Activated CD8-positive, alpha-beta T cell treated with anti-CD3 and anti-CD28 coated beads for 36 hours (primary cell): ENCODE measurements at regions not wholly inside any gene's neighbourhood (a gene's known extent, or its start where the extent isn't known, plus 50 kb on each side); places are given as distances from the start of the nearest gene placed in this dataset.

Experiments used
- ATAC-seq: fragments of 200-7000 bp; cut with Tn5 transposase; one replicate; pipeline ENCODE4 v1.10.0; 2021; ENCODE audit warnings: mild to moderate bottlenecking, moderate library complexity
- CTCF ChIA-PET: fragments of 350-600 bp; sonication (Branson Sonifier 250); formaldehyde crosslinking; loops from one replicate; lab custom pipeline; 2021; ENCODE audit warnings: antibody characterized with exemption; lab: Charles Lee
- POLR2A ChIA-PET: fragments of 350-600 bp; sonication (Branson Sonifier 250); formaldehyde crosslinking; loops from one replicate; lab custom pipeline; 2021; ENCODE audit warnings: antibody characterized with exemption; lab: Charles Lee
- DNase-seq: peaks from one replicate; pipeline ENCODE4 v3.0.0-alpha.2; 2020
- H3K27ac Mint-ChIP-seq: one replicate; pipeline ENCODE4 v1.8.0; 2021; ENCODE audit warnings: mild to moderate bottlenecking, mixed read lengths
- H3K27me3 Mint-ChIP-seq: one replicate; pipeline ENCODE4 v1.8.0; 2021; ENCODE audit warnings: mixed read lengths
- H3K36me3 Mint-ChIP-seq: one replicate; pipeline ENCODE4 v1.8.0; 2021; ENCODE audit warnings: low read depth, mixed read lengths
- H3K4me1 Mint-ChIP-seq: one replicate; pipeline ENCODE4 v1.8.0; 2021; ENCODE audit warnings: low read depth, mixed read lengths
- H3K4me3 Mint-ChIP-seq: one replicate; pipeline ENCODE4 v1.8.0; 2021; ENCODE audit warnings: mild to moderate bottlenecking, moderate library complexity, mixed read lengths
- H3K9me3 Mint-ChIP-seq: one replicate; pipeline ENCODE4 v1.8.0; 2021; ENCODE audit warnings: mixed read lengths
- intact Hi-C: fragments of 100-400 bp; cut with micrococcal nuclease; formaldehyde crosslinking; loops from one replicate; pipeline ENCODE4 v1.10.0; 2022
- TF ChIP-seq, protein P1 (sequence below): fragments of 200-600 bp; IDR thresholded peaks from one replicate; pipeline ENCODE4 v1.8.0; 2022; ENCODE audit warnings: antibody characterized with exemption, mild to moderate bottlenecking

DNA sequence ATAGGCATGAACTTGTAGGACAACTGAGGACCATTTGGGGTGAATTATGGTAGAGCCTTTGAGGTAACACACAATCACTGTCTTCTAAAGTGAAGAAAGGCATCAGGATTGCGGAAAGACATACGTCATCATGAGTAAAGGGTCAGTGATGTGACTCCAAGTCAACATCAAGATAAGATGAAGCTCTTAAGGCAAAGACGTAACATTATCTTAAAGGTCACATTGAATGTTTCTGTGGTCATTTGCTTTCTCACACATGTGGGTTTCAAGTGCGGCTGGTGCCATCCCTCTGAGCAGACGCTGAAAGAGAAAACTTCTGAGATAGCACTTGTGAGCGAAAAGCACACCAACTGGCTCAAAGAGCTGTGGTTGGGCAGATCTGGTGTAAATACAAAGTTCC, 63.3 kb upstream of the GRAMD2B start:
- no peak overlapping the region for H3K27ac Mint-ChIP-seq
- no peak for ATAC-seq
- H3K9me3 Mint-ChIP-seq, result no peaks in the 10 kb centered on the region
- peaks cover 10% of the 10 kb centered on the region for H3K4me1 Mint-ChIP-seq
- no peak for DNase-seq
- CTCF ChIA-PET, result interaction anchor here (1.1 to 15.5 kb wide), 4 partner anchors 21 to 179 kb away, joined by 3 to 206 read pairs (median 5); no protein-coding TSS in a partner anchor
- TF ChIP-seq, protein P1, sequence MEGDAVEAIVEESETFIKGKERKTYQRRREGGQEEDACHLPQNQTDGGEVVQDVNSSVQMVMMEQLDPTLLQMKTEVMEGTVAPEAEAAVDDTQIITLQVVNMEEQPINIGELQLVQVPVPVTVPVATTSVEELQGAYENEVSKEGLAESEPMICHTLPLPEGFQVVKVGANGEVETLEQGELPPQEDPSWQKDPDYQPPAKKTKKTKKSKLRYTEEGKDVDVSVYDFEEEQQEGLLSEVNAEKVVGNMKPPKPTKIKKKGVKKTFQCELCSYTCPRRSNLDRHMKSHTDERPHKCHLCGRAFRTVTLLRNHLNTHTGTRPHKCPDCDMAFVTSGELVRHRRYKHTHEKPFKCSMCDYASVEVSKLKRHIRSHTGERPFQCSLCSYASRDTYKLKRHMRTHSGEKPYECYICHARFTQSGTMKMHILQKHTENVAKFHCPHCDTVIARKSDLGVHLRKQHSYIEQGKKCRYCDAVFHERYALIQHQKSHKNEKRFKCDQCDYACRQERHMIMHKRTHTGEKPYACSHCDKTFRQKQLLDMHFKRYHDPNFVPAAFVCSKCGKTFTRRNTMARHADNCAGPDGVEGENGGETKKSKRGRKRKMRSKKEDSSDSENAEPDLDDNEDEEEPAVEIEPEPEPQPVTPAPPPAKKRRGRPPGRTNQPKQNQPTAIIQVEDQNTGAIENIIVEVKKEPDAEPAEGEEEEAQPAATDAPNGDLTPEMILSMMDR, result no peak
- intact Hi-C loops, result no loop called here
- no peaks in the 10 kb centered on the region for H3K36me3 Mint-ChIP-seq
- H3K4me3 Mint-ChIP-seq, result no peak overlapping the region
- POLR2A ChIA-PET, result no interaction called here
- H3K27me3 Mint-ChIP-seq, result no peaks in the 10 kb centered on the region

DNA sequence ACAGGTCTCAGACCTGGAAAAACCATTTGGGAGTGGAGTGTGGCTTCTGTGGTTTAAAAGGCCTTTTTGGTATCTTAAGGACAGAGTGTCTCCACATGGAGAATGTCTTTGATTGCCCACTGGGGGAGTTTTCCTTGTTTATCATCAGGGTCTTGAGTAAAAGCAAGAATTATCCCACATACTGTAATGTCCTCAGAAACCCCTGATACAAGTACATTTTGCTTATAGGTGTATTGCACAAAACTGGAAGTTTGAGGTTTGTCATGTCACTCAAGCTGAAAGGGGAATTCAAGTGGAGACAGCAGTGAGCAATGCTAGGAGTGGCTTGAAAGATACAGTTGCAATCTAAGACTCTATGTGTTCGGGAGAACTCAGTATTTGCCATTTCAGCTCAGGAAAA, 62.7 kb upstream of the GRAMD2B start:
- intact Hi-C loops, result no loop called here
- H3K4me1 Mint-ChIP-seq, result peaks cover 4% of the 10 kb centered on the region
- TF ChIP-seq, protein P1, result no peak

DNA sequence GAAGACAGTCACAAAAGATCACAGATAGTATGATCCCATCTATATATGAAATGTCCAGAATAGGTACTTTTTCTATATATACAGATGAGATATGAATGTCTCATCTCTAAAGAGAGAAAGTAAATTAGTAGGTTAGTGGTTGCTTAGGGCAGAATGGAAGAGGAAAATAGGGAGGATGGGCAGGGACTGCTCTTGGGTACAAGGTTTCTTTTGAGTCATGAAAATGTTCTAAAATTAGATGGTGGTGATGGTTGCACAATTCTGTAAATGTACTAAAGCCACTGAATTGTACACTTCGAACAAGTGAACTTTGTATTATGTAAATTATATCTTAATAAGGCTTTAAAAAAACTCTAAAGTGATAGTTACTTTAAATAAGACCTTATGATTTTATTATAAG, 59.6 kb upstream of the GRAMD2B start:
- no peaks in the 10 kb centered on the region for H3K27me3 Mint-ChIP-seq
- H3K9me3 Mint-ChIP-seq, result no peaks in the 10 kb centered on the region
- H3K4me3 Mint-ChIP-seq, result no peak overlapping the region
- CTCF ChIA-PET, result interaction anchor here (0.9 to 1.3 kb wide), 2 partner anchors 10 to 136 kb away, joined by 4 to 5 read pairs; no protein-coding TSS in a partner anchor
- POLR2A ChIA-PET, result no interaction called here
- no peaks in the 10 kb centered on the region for H3K36me3 Mint-ChIP-seq
- intact Hi-C loops, result no loop called here
- ATAC-seq (no peak), DNase-seq (no peak)
- H3K27ac Mint-ChIP-seq, result no peak overlapping the region
- TF ChIP-seq, protein P1, result no peak
- peaks cover 4% of the 10 kb centered on the region for H3K4me1 Mint-ChIP-seq

More for the DNA sequence above, 62.7 kb upstream of the GRAMD2B start:
- DNase-seq (no peak), ATAC-seq (no peak)
- Mint-ChIP-seq H3K36me3 (no peaks in the 10 kb centered on the region), H3K9me3 (no peaks in the 10 kb centered on the region), H3K27ac (no peak overlapping the region), H3K4me3 (no peak overlapping the region), H3K27me3 (no peaks in the 10 kb centered on the region)
- CTCF ChIA-PET, result interaction anchor here (1.1 to 15.5 kb wide), 4 partner anchors 22 to 178 kb away, joined by 3 to 206 read pairs (median 5); no protein-coding TSS in a partner anchor
- POLR2A ChIA-PET, result no interaction called here

DNA sequence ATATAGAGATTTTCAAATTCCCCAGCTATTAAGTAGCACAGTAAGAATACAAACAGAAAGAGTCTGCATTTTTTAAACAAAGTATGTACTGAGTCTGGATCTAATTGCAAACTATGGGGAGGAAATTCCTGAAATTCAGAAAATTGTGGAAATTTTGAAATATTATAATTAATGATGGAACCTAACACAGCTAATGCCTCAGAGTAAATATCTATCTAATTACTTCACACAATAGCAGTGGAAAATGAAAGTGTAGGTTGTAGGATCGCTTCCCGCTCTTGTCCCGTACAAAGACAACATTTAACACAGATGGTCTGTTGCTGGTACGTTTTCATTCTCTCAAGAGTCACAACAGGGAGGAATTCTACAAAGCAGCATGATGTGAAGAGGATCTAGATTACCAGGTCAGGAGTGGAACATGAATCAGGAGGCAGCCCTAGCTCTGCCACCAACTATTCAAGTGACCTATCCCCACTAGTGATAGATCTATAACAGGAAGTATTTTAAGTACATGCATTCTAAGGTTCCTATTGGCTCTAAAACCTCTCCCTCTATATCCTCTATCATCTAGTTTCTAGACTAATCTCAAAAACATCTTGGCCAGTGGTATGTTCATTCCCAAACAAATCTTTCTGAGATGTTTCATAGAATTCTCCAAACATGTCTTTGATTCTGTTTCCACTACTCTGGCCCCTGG, 58.9 kb upstream of the GRAMD2B start:
- no peaks in the 10 kb centered on the region for H3K27me3 Mint-ChIP-seq
- ChIA-PET CTCF (interaction anchor here (0.6 to 1.3 kb wide), 3 partner anchors 10 to 152 kb away, joined by 3 to 5 read pairs (median 4); no protein-coding TSS in a partner anchor), POLR2A (no interaction called here)
- ATAC-seq, result no peak
- intact Hi-C loops, result no loop called here
- H3K4me3 Mint-ChIP-seq, result no peak overlapping the region
- H3K27ac Mint-ChIP-seq, result no peak overlapping the region
- H3K4me1 Mint-ChIP-seq, result peaks cover 4% of the 10 kb centered on the region
- H3K9me3 Mint-ChIP-seq, result no peaks in the 10 kb centered on the region
- H3K36me3 Mint-ChIP-seq, result no peaks in the 10 kb centered on the region
- no peak for DNase-seq
- TF ChIP-seq, protein P1, result no peak

DNA sequence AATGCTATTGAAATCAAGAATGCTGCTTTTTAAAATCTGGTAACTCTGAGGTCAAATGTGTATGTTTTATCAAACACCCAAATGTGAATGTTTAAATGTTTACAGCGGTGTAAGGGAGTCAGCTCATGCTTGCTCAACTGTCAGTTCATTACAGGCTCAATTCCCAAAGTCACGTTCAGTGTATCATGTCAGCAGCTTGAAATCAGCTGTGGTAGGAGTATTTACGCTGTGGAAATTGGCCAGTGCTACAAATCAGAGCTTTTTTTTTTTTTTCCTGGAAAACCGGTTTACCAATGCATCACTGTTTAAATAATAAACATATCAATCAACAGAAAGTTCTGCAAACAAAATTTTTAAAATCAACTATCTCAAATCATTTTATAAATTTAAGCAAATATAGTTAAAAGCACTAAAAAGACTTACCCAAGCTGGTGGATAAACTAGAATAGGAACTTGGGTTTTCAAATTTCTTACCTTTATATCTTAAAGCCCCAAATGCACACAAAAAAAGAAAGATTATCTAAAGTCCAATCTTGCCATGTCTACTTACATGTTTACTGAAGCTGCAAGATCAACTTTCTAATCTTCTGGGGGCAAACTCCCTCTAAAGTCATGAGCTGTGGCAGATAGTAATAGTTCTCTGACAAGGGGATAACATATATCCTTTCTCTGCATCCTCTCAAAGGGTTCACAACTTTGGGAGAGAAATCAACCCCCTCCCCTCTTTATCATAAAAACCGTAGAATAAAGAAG, 57.6 kb upstream of the GRAMD2B start:
- no peaks in the 10 kb centered on the region for H3K27me3 Mint-ChIP-seq
- TF ChIP-seq, protein P1, result no peak
- no peaks in the 10 kb centered on the region for H3K36me3 Mint-ChIP-seq
- intact Hi-C loops, result no loop called here
- ATAC-seq (no peak), DNase-seq (no peak)
- no peak overlapping the region for H3K27ac Mint-ChIP-seq
- H3K9me3 Mint-ChIP-seq, result no peaks in the 10 kb centered on the region
- no peak overlapping the region for H3K4me3 Mint-ChIP-seq
- ChIA-PET CTCF (interaction anchor here (0.7 to 2.0 kb wide), 5 partner anchors 12 to 167 kb away, joined by 3 to 14 read pairs (median 4); no protein-coding TSS in a partner anchor), POLR2A (no interaction called here)
- peaks cover 4% of the 10 kb centered on the region for H3K4me1 Mint-ChIP-seq
